ENCODE measurements at regions not wholly inside any gene's neighbourhood (a gene's known extent, or its start where the extent isn't known, plus 50 kb on each side); places are given as distances from the start of the nearest gene placed in this dataset.

GRCh38 chr7:25832929-25833328 is 319.1 kb upstream of the NFE2L3 start:
- TF ChIP-seq CTCF (IDR thresholded peaks at IDR 0.05) = no peak
- no peak for TF ChIP-seq POLR2A (IDR thresholded peaks at IDR 0.05)
- peak overlapping the region in 1 of 4 donors; percentile 58 for H3K27ac ChIP-seq
- H3K27me3 ChIP-seq = no peaks in the 10 kb centered on the region
- H3K9me3 ChIP-seq = no peaks in the 10 kb centered on the region
- DNase-seq = no peak
- no peaks in the 10 kb centered on the region for H3K4me1 ChIP-seq
- no peak overlapping the region for H3K4me3 ChIP-seq
- H3K36me3 ChIP-seq = no peaks in the 10 kb centered on the region

GRCh38 chr7:25834050-25834449 is 317.9 kb upstream of the NFE2L3 start:
- Histone ChIP-seq H3K36me3 (no peaks in the 10 kb centered on the region), H3K27ac (no peak overlapping the region), H3K4me3 (no peak overlapping the region), H3K4me1 (no peaks in the 10 kb centered on the region), H3K9me3 (no peaks in the 10 kb centered on the region), H3K27me3 (no peaks in the 10 kb centered on the region)
- no peak for TF ChIP-seq CTCF (IDR thresholded peaks at IDR 0.05)
- TF ChIP-seq POLR2A (IDR thresholded peaks at IDR 0.05) = no peak
- no peak for DNase-seq

GRCh38 chr7:25835197-25835596 is 316.8 kb upstream of the NFE2L3 start:
- no peak for DNase-seq
- no peaks in the 10 kb centered on the region for H3K4me1 ChIP-seq
- H3K9me3 ChIP-seq = no peaks in the 10 kb centered on the region
- no peak overlapping the region for H3K4me3 ChIP-seq
- H3K36me3 ChIP-seq = no peaks in the 10 kb centered on the region
- no peaks in the 10 kb centered on the region for H3K27me3 ChIP-seq
- TF ChIP-seq CTCF (IDR thresholded peaks at IDR 0.05) (no peak), POLR2A (IDR thresholded peaks at IDR 0.05) (no peak)
- no peak overlapping the region for H3K27ac ChIP-seq

GRCh38 chr7:25839084-25839769 is 312.8 kb upstream of the NFE2L3 start:
- H3K27me3 ChIP-seq = no peaks in the 10 kb centered on the region
- H3K9me3 ChIP-seq = no peaks in the 10 kb centered on the region
- peak in 4 of 6 experiments; percentile 23 to 44 (median 36) for TF ChIP-seq CTCF (IDR thresholded peaks at IDR 0.05)
- no peak for TF ChIP-seq POLR2A (IDR thresholded peaks at IDR 0.05)
- H3K27ac ChIP-seq = no peak overlapping the region
- H3K4me3 ChIP-seq = no peak overlapping the region
- no peaks in the 10 kb centered on the region for H3K4me1 ChIP-seq
- no peaks in the 10 kb centered on the region for H3K36me3 ChIP-seq
- DNase-seq = no peak

GRCh38 chr7:25840209-25840792 is 311.7 kb upstream of the NFE2L3 start:
- no peaks in the 10 kb centered on the region for H3K4me1 ChIP-seq
- H3K27me3 ChIP-seq = no peaks in the 10 kb centered on the region
- TF ChIP-seq POLR2A (IDR thresholded peaks at IDR 0.05) = no peak
- TF ChIP-seq CTCF (IDR thresholded peaks at IDR 0.05) = no peak
- DNase-seq = no peak
- no peaks in the 10 kb centered on the region for H3K9me3 ChIP-seq
- H3K27ac ChIP-seq = peak overlapping the region in 1 of 4 donors; percentile 26
- H3K4me3 ChIP-seq = no peak overlapping the region
- no peaks in the 10 kb centered on the region for H3K36me3 ChIP-seq

All from Peyer's patch (tissue), 4 donors.